Liver (tissue), 8 donors: ENCODE measurements at regions not wholly inside any gene's neighbourhood (a gene's known extent, or its start where the extent isn't known, plus 50 kb on each side); places are given as distances from the start of the nearest gene placed in this dataset.

Experiments used
- DNase-seq: peaks from one replicate; pipeline ENCODE4 v3.0.0-alpha.2; 2017; ENCODE audit warnings: low spot score
- H3K27ac ChIP-seq, 2 donors: one replicate each; pipeline ENCODE4 v1.7.0; 2013; ENCODE audit warnings: inconsistent platforms in 2 of 2, low read length in 2 of 2, control low read depth in 1 of 2, low read depth in 1 of 2, mild to moderate bottlenecking in 1 of 2
- H3K27me3 ChIP-seq, 4 donors: one replicate each; pipeline versions ENCODE4 v1.6.1 to v1.7.0; 2013; ENCODE audit warnings: low read length in 3 of 4, inconsistent platforms in 1 of 4, mild to moderate bottlenecking in 1 of 4, moderate library complexity in 1 of 4; ENCODE audit not compliant: control insufficient read depth in 4 of 4, insufficient read depth in 4 of 4
- H3K36me3 ChIP-seq, 4 donors: one replicate each; pipeline versions ENCODE4 v1.6.1 to v1.7.0; 2013; ENCODE audit warnings: low read length in 3 of 4, mild to moderate bottlenecking in 3 of 4, low read depth in 1 of 4, moderate library complexity in 1 of 4; ENCODE audit not compliant: control insufficient read depth in 4 of 4, insufficient read depth in 3 of 4
- H3K4me1 ChIP-seq, 4 donors: one replicate each; pipeline versions ENCODE4 v1.6.1 to v1.7.0; 2013; ENCODE audit warnings: low read length in 3 of 4, mild to moderate bottlenecking in 3 of 4, moderate library complexity in 1 of 4; ENCODE audit not compliant: control insufficient read depth in 4 of 4, insufficient read depth in 4 of 4
- H3K4me3 ChIP-seq, 3 donors: one replicate each; pipeline versions ENCODE4 v1.6.1 to v1.7.0; 2013; ENCODE audit warnings: low read length in 3 of 3, control low read depth in 1 of 3, low read depth in 1 of 3, mild to moderate bottlenecking in 1 of 3
- H3K9ac ChIP-seq, 2 donors: one replicate each; pipeline ENCODE4 v1.7.0; 2013; ENCODE audit warnings: low read length in 2 of 2, mild to moderate bottlenecking in 2 of 2, moderate library complexity in 2 of 2, control low read depth in 1 of 2, low read depth in 1 of 2
- H3K9me3 ChIP-seq, 4 donors: one replicate each; pipeline versions ENCODE4 v1.6.1 to v1.7.0; 2013; ENCODE audit warnings: low read length in 3 of 4; ENCODE audit not compliant: control insufficient read depth in 4 of 4
- CTCF ChIP-seq: fragments of 150-350 bp; IDR thresholded peaks from 2 replicates; pipeline ENCODE4 v1.5.1; 2017; ENCODE audit warnings: improper control_type of control experiment, low read depth, low read length; ENCODE audit not compliant: missing input control
- FOXA1 ChIP-seq: IDR thresholded peaks from 2 replicates; pipeline ENCODE4 v1.6.1; 2016; ENCODE audit warnings: antibody characterized with exemption
- HNF4A ChIP-seq, 2 donors: conservative IDR thresholded peaks; 2 replicates each; pipeline ENCODE4 v1.6.1; 2016; ENCODE audit warnings: antibody characterized with exemption in 2 of 2, mild to moderate bottlenecking in 2 of 2
- HNF4G ChIP-seq: IDR thresholded peaks from 2 replicates; pipeline ENCODE4 v1.6.1; 2016; ENCODE audit warnings: antibody characterized with exemption
- JUND ChIP-seq, 2 donors: IDR thresholded peaks; 2 replicates each; pipeline ENCODE4 v1.6.1; 2016; ENCODE audit warnings: antibody characterized with exemption in 2 of 2
- MAX ChIP-seq: IDR thresholded peaks from 2 replicates; pipeline ENCODE4 v1.6.1; 2016; ENCODE audit warnings: antibody characterized with exemption
- NR2F2 ChIP-seq: IDR thresholded peaks from 2 replicates; pipeline ENCODE4 v1.6.1; 2016; ENCODE audit warnings: antibody characterized with exemption
- RAD21 ChIP-seq, 2 donors: IDR thresholded peaks; 2 replicates each; pipeline ENCODE4 v1.6.1; 2016; ENCODE audit warnings: antibody characterized with exemption in 2 of 2, mild to moderate bottlenecking in 2 of 2
- RXRA ChIP-seq, 2 donors: IDR thresholded peaks; 2 replicates each; pipeline ENCODE4 v1.6.1; 2017 to 2018; ENCODE audit warnings: antibody characterized with exemption in 2 of 2, mild to moderate bottlenecking in 1 of 2
- SP1 ChIP-seq: IDR thresholded peaks from 2 replicates; pipeline ENCODE4 v1.6.1; 2018; ENCODE audit warnings: antibody characterized with exemption, mild to moderate bottlenecking
- TAF1 ChIP-seq: conservative IDR thresholded peaks from 2 replicates; pipeline ENCODE4 v1.6.1; 2016; ENCODE audit warnings: antibody characterized with exemption, mild to moderate bottlenecking
- YY1 ChIP-seq: IDR thresholded peaks from 2 replicates; pipeline ENCODE4 v1.6.1; 2016; ENCODE audit warnings: antibody characterized with exemption, mild to moderate bottlenecking
- WGBS: extraction: QIAGEN DNeasy Blood & Tissue Kit; methylation state at CpG from one replicate; pipeline ENCODE4 v1.1.7; 2013; 5-methylcytosine and 5-hydroxymethylcytosine counted together
- TF ChIP-seq, protein P1 (sequence below): IDR thresholded peaks from 2 replicates; pipeline ENCODE4 v1.6.1; 2016; ENCODE audit warnings: antibody characterized with exemption, mild to moderate bottlenecking
- TF ChIP-seq, protein P2 (sequence below): IDR thresholded peaks from 2 replicates; pipeline ENCODE4 v1.6.1; 2016; ENCODE audit warnings: antibody characterized with exemption
- donor health status: healthy.
- donor health status: healthy.
- donor health status: healthy.
- donor health status: healthy.
- donor health status: healthy.

DNA sequence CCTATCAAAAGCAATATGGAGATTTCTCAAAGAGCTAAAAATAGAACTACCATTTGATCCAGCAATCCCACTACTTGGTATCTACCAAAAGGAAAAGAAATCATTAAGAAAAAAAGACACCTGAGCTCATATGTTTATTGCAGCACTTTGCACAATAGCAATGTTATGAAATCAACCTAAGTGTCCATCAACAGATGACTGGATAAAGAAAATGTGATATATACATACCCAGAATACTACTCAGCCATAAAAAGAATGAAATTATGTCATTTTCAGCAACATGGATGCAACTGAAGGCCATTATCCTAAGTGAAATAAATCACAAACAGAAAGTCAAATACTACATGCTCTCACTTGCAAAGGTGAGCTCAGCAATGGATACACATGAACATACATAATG lies 1565.5 kb upstream of the RAG2 start:
- TF ChIP-seq, protein P1, sequence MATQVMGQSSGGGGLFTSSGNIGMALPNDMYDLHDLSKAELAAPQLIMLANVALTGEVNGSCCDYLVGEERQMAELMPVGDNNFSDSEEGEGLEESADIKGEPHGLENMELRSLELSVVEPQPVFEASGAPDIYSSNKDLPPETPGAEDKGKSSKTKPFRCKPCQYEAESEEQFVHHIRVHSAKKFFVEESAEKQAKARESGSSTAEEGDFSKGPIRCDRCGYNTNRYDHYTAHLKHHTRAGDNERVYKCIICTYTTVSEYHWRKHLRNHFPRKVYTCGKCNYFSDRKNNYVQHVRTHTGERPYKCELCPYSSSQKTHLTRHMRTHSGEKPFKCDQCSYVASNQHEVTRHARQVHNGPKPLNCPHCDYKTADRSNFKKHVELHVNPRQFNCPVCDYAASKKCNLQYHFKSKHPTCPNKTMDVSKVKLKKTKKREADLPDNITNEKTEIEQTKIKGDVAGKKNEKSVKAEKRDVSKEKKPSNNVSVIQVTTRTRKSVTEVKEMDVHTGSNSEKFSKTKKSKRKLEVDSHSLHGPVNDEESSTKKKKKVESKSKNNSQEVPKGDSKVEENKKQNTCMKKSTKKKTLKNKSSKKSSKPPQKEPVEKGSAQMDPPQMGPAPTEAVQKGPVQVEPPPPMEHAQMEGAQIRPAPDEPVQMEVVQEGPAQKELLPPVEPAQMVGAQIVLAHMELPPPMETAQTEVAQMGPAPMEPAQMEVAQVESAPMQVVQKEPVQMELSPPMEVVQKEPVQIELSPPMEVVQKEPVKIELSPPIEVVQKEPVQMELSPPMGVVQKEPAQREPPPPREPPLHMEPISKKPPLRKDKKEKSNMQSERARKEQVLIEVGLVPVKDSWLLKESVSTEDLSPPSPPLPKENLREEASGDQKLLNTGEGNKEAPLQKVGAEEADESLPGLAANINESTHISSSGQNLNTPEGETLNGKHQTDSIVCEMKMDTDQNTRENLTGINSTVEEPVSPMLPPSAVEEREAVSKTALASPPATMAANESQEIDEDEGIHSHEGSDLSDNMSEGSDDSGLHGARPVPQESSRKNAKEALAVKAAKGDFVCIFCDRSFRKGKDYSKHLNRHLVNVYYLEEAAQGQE: no peak
- TF ChIP-seq YY1 (no peak), NR2F2 (no peak), MAX (no peak), TAF1 (no peak), RAD21 (IDR thresholded peaks at IDR 0.05) (no peak), HNF4A (conservative IDR thresholded peaks at IDR 0.05) (no peak), CTCF (no peak), FOXA1 (no peak)
- TF ChIP-seq, protein P2, sequence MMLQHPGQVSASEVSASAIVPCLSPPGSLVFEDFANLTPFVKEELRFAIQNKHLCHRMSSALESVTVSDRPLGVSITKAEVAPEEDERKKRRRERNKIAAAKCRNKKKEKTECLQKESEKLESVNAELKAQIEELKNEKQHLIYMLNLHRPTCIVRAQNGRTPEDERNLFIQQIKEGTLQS: no peak
- H3K27ac ChIP-seq: no peak overlapping the region
- H3K9me3 ChIP-seq: no peaks in the 10 kb centered on the region
- H3K9ac ChIP-seq: no peak overlapping the region
- H3K27me3 ChIP-seq: peaks cover 0 to under 1% (median 0%) of the 10 kb centered on the region in 4 donors
- no peak for DNase-seq
- H3K36me3 ChIP-seq: no peaks in the 10 kb centered on the region
- H3K4me1 ChIP-seq: no peaks in the 10 kb centered on the region
- H3K4me3 ChIP-seq: no peak overlapping the region

- no peak overlapping the region for H3K4me3 ChIP-seq
- H3K27ac ChIP-seq: no peak overlapping the region
- H3K27me3 ChIP-seq: peaks cover 0 to 3% (median 0%) of the 10 kb centered on the region in 4 donors
- no peak for DNase-seq
- H3K9me3 ChIP-seq: no peaks in the 10 kb centered on the region
- no peaks in the 10 kb centered on the region for H3K36me3 ChIP-seq
- H3K9ac ChIP-seq: no peak overlapping the region
- TF ChIP-seq HNF4G: no peak
- TF ChIP-seq JUND (IDR thresholded peaks at IDR 0.05): no peak
- no peak for TF ChIP-seq FOXA1
- TF ChIP-seq, protein P2: no peak
- TF ChIP-seq MAX: no peak
- no peak for TF ChIP-seq NR2F2
- H3K4me1 ChIP-seq: no peaks in the 10 kb centered on the region
Measured at GRCh38 chr11:38160433-38160832, 1562.4 kb upstream of the RAG2 start.

DNA sequence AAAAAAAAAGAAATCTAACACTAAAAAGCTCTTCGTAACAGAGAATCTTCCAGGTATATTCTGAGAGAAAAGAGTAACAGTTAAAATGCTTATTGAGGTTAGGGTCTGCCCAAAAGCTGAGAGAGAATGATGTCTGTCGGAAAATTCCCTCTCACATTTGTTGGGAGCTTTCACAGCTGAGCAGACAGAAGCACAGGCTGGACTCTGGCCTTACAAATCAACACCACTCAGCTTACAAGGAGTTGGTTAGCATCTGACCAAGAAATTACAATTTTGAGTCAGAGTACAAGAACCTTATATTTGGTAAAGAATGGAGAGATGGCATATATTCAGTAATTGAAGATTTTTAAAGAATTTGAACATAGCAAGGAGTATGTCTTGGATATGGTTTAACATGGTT lies 1561.0 kb upstream of the RAG2 start:
- 66% methylated on average over 2 of the region's 2 CpGs for WGBS
- Histone ChIP-seq H3K9ac (no peak overlapping the region), H3K27me3 (peaks cover 0 to 3% (median 0%) of the 10 kb centered on the region in 4 donors)

More for the DNA sequence above, 1561.0 kb upstream of the RAG2 start:
- no peaks in the 10 kb centered on the region for H3K9me3 ChIP-seq
- H3K4me1 ChIP-seq: no peaks in the 10 kb centered on the region
- DNase-seq: no peak
- H3K36me3 ChIP-seq: no peaks in the 10 kb centered on the region
- H3K27ac ChIP-seq: no peak overlapping the region
- H3K4me3 ChIP-seq: no peak overlapping the region
- no peak for TF ChIP-seq NR2F2
- no peak for TF ChIP-seq CTCF
- TF ChIP-seq MAX: no peak
- TF ChIP-seq HNF4A (conservative IDR thresholded peaks at IDR 0.05): no peak
- no peak for TF ChIP-seq YY1
- TF ChIP-seq, protein P2: no peak
- no peak for TF ChIP-seq RXRA (IDR thresholded peaks at IDR 0.05)
- no peak for TF ChIP-seq SP1
- TF ChIP-seq HNF4G: no peak
